SU-DHL-6 (cell line): ENCODE measurements at regions not wholly inside any gene's neighbourhood (a gene's known extent, or its start where the extent isn't known, plus 50 kb on each side); places are given as distances from the start of the nearest gene placed in this dataset.

Source experiments
- H2AFZ ChIP-seq: fragments of 200-600 bp; sonication (generic); 2 replicates; pipeline ENCODE4 v1.6.1; 2014; ENCODE audit warnings: low read depth, mild to moderate bottlenecking, moderate library complexity, mixed read lengths, antibody characterized with exemption, low read length; ENCODE audit not compliant: severe bottlenecking
- H3F3A ChIP-seq: fragments of 200-600 bp; shearing (Covaris generic); 2 replicates; pipeline ENCODE4 v1.6.0; 2016; ENCODE audit warnings: antibody characterized with exemption, mild to moderate bottlenecking; ENCODE audit not compliant: insufficient read depth
- H3K27ac ChIP-seq: fragments of 200-600 bp; sonication (generic); 2 replicates; pipeline ENCODE4 v1.5.1; 2016; ENCODE audit warnings: low read depth, mild to moderate bottlenecking, low read length, moderate library complexity, mixed read lengths
- H3K27me3 ChIP-seq: fragments of 200-600 bp; sonication (generic), shearing (Covaris generic); 2 replicates; pipeline ENCODE4 v1.6.0; 2014; ENCODE audit warnings: mild to moderate bottlenecking, low read length
- H3K36me3 ChIP-seq: fragments of 200-600 bp; sonication (generic); 2 replicates; pipeline ENCODE4 v1.6.1; 2014; ENCODE audit warnings: mild to moderate bottlenecking, low read length, mixed read lengths
- H3K4me2 ChIP-seq: fragments of 300-600, 200-600 bp; shearing (Covaris generic), sonication (generic); 2 replicates; pipeline ENCODE4 v1.6.0; 2014; ENCODE audit warnings: low read length, low read depth, mild to moderate bottlenecking; ENCODE audit not compliant: poor library complexity, severe bottlenecking
- H3K4me3 ChIP-seq: fragments of 200-600 bp; sonication (generic); 2 replicates; pipeline ENCODE4 v1.5.1; 2014; ENCODE audit warnings: antibody characterized with exemption, low read length, mild to moderate bottlenecking, mixed read lengths; ENCODE audit not compliant: insufficient read depth, poor library complexity, severe bottlenecking
- H3K79me2 ChIP-seq: fragments of 200-600 bp; sonication (generic); 2 replicates; pipeline ENCODE4 v1.6.1; 2014; ENCODE audit warnings: mild to moderate bottlenecking, low read length, moderate library complexity; ENCODE audit not compliant: insufficient read depth
- H3K9ac ChIP-seq: fragments of 200-600 bp; sonication (generic); 2 replicates; pipeline ENCODE4 v1.7.0; 2014; ENCODE audit warnings: mild to moderate bottlenecking, low read length
- H3K9me2 ChIP-seq: fragments of 200-600 bp; sonication (generic); replicated peaks from 2 replicates; pipeline ENCODE4 v1.6.1; 2014; ENCODE audit warnings: low read length; ENCODE audit not compliant: insufficient read depth
- H3K9me3 ChIP-seq: fragments of 200-600 bp; sonication (generic); 2 replicates; pipeline ENCODE4 v1.6.1; 2014; ENCODE audit warnings: low read length, mixed read lengths; ENCODE audit not compliant: insufficient read depth
- H4K20me1 ChIP-seq: fragments of 200-600 bp; sonication (generic); 2 replicates; pipeline ENCODE4 v1.6.1; 2014; ENCODE audit warnings: low read depth, mild to moderate bottlenecking, antibody characterized with exemption, low read length, moderate library complexity, mixed read lengths
- CTCF ChIP-seq: fragments of 200-600 bp; sonication (generic); IDR thresholded peaks from one replicate; pipeline ENCODE4 v1.5.1; 2017; ENCODE audit warnings: antibody characterized with exemption, mild to moderate bottlenecking, low read length, moderate library complexity; ENCODE audit not compliant: insufficient read depth, poor library complexity, severe bottlenecking
- EZH2phosphoT487 ChIP-seq: fragments of 200-600 bp; sonication (generic), shearing (Covaris generic); conservative IDR thresholded peaks from 2 replicates; pipeline ENCODE4 v1.6.1; 2018; ENCODE audit warnings: mild to moderate bottlenecking, antibody characterized with exemption, low read length, moderate library complexity, mixed read lengths

DNA sequence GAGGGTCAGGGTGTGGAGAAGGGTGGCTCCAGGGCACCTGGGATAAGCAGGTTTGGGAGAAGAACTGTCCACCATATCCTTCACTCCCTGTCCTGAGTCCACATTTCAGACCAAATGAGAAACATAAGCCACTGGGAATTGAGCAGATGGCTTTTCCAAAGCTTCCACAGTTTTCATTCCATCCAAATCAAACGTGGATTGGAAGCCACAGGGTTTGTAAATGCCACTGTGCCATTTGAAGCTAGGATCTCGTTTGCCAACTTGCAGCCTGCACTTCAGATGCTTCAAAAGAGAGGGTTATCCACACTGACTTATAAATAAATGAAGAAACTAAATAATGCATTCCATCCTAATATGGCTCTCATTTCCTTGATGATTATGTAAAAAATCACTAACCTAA lies 81.5 kb downstream of the UQCRFS1 start:
- H3K27ac ChIP-seq, result no peak overlapping the region
- no peak for TF ChIP-seq CTCF
- no peak for TF ChIP-seq EZH2phosphoT487

DNA sequence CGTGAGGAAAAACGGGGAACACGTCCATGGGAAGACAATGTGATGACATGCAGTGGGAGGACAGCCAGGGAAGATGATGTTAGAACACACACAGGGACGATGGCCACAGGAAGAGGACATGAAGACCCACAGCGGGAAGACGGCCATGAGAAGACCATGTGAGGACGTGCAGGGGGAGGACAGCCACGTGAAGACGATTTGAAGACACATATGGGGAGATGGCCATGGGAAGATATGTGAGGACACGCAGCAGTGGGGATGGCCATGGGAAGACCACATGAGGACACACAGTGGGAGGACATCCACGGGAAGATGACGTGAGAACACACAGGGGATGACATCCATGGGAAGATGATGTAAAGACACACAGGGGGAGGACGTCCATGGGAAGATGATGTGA lies 83.8 kb downstream of the UQCRFS1 start:
- no peak overlapping the region for H2AFZ ChIP-seq
- H3K79me2 ChIP-seq, result no peaks in the 10 kb centered on the region
- no peak overlapping the region for H3K4me3 ChIP-seq
- H3K27ac ChIP-seq, result no peak overlapping the region
- H3K27me3 ChIP-seq, result no peaks in the 10 kb centered on the region
- no peak overlapping the region for H3K4me2 ChIP-seq
- no peak for TF ChIP-seq EZH2phosphoT487
- no peak for TF ChIP-seq CTCF
- no peaks in the 10 kb centered on the region for H4K20me1 ChIP-seq
- H3K9ac ChIP-seq, result no peak overlapping the region
- no peaks in the 10 kb centered on the region for H3K36me3 ChIP-seq
- H3K9me2 ChIP-seq, result no peaks in the 10 kb centered on the region
- H3F3A ChIP-seq, result no peaks in the 10 kb centered on the region
- no peaks in the 10 kb centered on the region for H3K9me3 ChIP-seq

More for the DNA sequence above, 81.5 kb downstream of the UQCRFS1 start:
- no peak overlapping the region for H3K4me2 ChIP-seq
- no peaks in the 10 kb centered on the region for H3K79me2 ChIP-seq
- H3K9me3 ChIP-seq, result no peaks in the 10 kb centered on the region
- no peaks in the 10 kb centered on the region for H3K9me2 ChIP-seq
- H3K36me3 ChIP-seq, result no peaks in the 10 kb centered on the region
- no peak overlapping the region for H2AFZ ChIP-seq
- H3K4me3 ChIP-seq, result no peak overlapping the region
- no peaks in the 10 kb centered on the region for H4K20me1 ChIP-seq
- H3K9ac ChIP-seq, result no peak overlapping the region
- H3F3A ChIP-seq, result no peaks in the 10 kb centered on the region
- H3K27me3 ChIP-seq, result no peaks in the 10 kb centered on the region

GRCh38 chr19:29128203-29128602 lies 84.7 kb downstream of the UQCRFS1 start:
- Histone ChIP-seq H3K36me3 (no peaks in the 10 kb centered on the region), H3K9me3 (no peaks in the 10 kb centered on the region), H3K27me3 (no peaks in the 10 kb centered on the region), H3K9ac (no peak overlapping the region), H3K4me3 (no peak overlapping the region), H3K4me2 (no peak overlapping the region), H4K20me1 (no peaks in the 10 kb centered on the region), H2AFZ (no peak overlapping the region), H3K27ac (no peak overlapping the region), H3K9me2 (no peaks in the 10 kb centered on the region), H3K79me2 (no peaks in the 10 kb centered on the region), H3F3A (no peaks in the 10 kb centered on the region)
- TF ChIP-seq CTCF, result no peak
- no peak for TF ChIP-seq EZH2phosphoT487
